GM19025 (cell line): ENCODE measurements at regions not wholly inside any gene's neighbourhood (a gene's known extent, or its start where the extent isn't known, plus 50 kb on each side); places are given as distances from the start of the nearest gene placed in this dataset.
"Not testable (repeated sequence)": the region's sequence is repeated elsewhere in the genome, so short reads cannot be mapped to it uniquely, and the experiment has no call there.

Source experiments
- ATAC-seq: cut with Tn5 transposase; IDR thresholded peaks from one replicate; pipeline ENCODE4 v1.9.1; 2021; ENCODE audit warnings: mild to moderate bottlenecking, low read depth, moderate library complexity; ENCODE audit not compliant: unreplicated experiment

GRCh38 chr6:21332660-21333059, 260.9 kb upstream of the SOX4 start:
- no peak for ATAC-seq

- no peak for ATAC-seq
Measured at GRCh38 chr6:21333715-21334114, 259.8 kb upstream of the SOX4 start.

GRCh38 chr6:21334651-21335050, 258.9 kb upstream of the SOX4 start:
- ATAC-seq = no peak

- no peak for ATAC-seq
Measured at GRCh38 chr6:21335591-21335990, 258.0 kb upstream of the SOX4 start.

GRCh38 chr6:21337263-21337662, 256.3 kb upstream of the SOX4 start:
- ATAC-seq = no peak

- ATAC-seq = no peak
Measured at GRCh38 chr6:21340573-21340972, 253.0 kb upstream of the SOX4 start.

- ATAC-seq = no peak
Measured at GRCh38 chr6:21341910-21342309, 251.6 kb upstream of the SOX4 start.

- no peak for ATAC-seq
Measured at GRCh38 chr6:21342501-21342900, 251.1 kb upstream of the SOX4 start.

GRCh38 chr6:21345704-21346103, 247.8 kb upstream of the SOX4 start:
- ATAC-seq = not testable (repeated sequence)

- ATAC-seq = no peak
Measured at GRCh38 chr6:21348146-21348503, 245.4 kb upstream of the SOX4 start.

GRCh38 chr6:21348504-21349195, 244.9 kb upstream of the SOX4 start:
- no peak for ATAC-seq

GRCh38 chr6:21349834-21350233, 243.7 kb upstream of the SOX4 start:
- ATAC-seq = no peak

- no peak for ATAC-seq
Measured at GRCh38 chr6:21350926-21351325, 242.6 kb upstream of the SOX4 start.

- no peak for ATAC-seq
Measured at GRCh38 chr6:21352131-21352530, 241.4 kb upstream of the SOX4 start.

GRCh38 chr6:21354805-21355238, 238.7 kb upstream of the SOX4 start:
- ATAC-seq = no peak

- no peak for ATAC-seq
Measured at GRCh38 chr6:21355638-21356037, 237.9 kb upstream of the SOX4 start.

- ATAC-seq = no peak
Measured at GRCh38 chr6:21357262-21357661, 236.3 kb upstream of the SOX4 start.

GRCh38 chr6:21359926-21360325, 233.6 kb upstream of the SOX4 start:
- no peak for ATAC-seq

- ATAC-seq = no peak
Measured at GRCh38 chr6:21360336-21360735, 233.2 kb upstream of the SOX4 start.

- ATAC-seq = no peak
Measured at GRCh38 chr6:21367148-21367547, 226.4 kb upstream of the SOX4 start.

GRCh38 chr6:21367649-21368154, 225.8 kb upstream of the SOX4 start:
- no peak for ATAC-seq

- ATAC-seq = no peak
Measured at GRCh38 chr6:21371061-21371460, 222.5 kb upstream of the SOX4 start.
